GM10266 (cell line): ENCODE measurements at regions not wholly inside any gene's neighbourhood (a gene's known extent, or its start where the extent isn't known, plus 50 kb on each side); places are given as distances from the start of the nearest gene placed in this dataset.

ENCODE experiments used
- DNase-seq: peaks from one replicate; pipeline ENCODE4 v3.0.0; 2012; ENCODE audit errors: extremely low spot score
- CTCF ChIP-seq: IDR thresholded peaks from 2 replicates; pipeline ENCODE4 v1.5.1; 2012; ENCODE audit warnings: mild to moderate bottlenecking, low read depth; ENCODE audit not compliant: control insufficient read depth, insufficient read depth; ENCODE audit errors: missing control alignments

DNA sequence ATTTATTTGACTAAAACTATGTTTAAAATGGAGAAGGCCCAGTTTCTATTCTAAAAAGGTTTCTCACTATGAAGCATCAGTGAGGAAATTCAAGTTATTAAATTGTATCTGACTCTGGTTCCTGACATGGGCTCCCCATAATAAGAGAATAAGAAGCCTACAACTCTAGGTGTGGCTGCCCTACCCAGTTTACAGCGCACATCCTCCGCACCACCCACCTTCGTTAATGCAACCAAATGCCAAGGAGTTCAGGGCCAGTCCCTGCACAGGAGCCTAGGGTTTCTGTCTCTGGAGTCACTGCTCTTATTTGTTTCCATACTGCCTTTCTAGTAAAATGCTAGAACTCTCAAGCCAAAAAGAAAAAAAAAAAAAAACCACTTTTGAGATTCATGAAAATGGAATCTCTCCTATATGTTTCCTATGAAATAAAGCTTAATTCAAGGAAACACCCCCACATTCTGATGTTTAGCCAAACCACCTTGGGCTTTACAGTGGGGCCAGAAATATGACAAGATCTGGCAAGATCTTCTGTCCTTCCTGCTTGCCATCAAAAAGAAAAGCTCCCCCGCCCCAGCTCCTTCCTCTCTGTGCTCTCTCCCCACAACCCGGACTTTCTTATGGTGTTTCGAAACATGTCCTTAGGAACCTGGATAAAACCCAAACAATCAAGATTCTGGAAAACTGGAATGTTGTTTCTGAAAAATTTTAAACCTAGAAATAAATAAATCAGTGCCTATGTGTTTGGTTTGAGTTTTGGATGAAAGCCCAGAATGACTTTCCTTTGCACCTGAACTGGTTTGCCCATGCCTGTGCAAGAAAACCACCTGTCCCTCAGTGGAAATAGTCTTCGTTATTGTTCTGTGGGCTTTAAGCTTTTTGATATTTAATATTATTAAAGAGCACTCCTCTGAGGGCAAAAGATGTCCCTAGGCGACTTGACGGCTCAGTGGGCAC lies 136.7 kb downstream of the SP3 start:
- no peak for DNase-seq
- TF ChIP-seq CTCF, result no peak

DNA sequence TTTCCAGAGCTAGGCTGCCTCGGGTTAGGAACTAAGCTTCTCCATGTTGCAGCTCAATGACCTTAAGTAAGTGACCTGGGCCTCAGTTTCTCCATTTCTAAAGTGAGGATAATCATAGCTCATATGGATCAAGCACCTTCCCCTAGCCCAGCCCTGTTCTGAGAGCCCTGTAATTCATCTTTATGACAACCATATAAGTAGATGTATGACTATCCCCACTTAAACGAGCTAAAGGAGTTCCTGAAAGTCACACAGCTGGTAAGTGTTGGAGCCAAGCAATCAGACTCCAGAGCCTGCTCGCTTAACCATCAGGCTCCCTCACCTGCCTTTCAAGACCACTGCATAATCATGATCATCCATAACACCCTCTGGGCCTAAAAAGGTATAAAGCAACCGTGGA lies 135.4 kb downstream of the SP3 start:
- DNase-seq, result no peak
- no peak for TF ChIP-seq CTCF

GRCh38 chr2:173830170-173830569 lies 135.0 kb downstream of the SP3 start:
- no peak for DNase-seq
- no peak for TF ChIP-seq CTCF

DNA sequence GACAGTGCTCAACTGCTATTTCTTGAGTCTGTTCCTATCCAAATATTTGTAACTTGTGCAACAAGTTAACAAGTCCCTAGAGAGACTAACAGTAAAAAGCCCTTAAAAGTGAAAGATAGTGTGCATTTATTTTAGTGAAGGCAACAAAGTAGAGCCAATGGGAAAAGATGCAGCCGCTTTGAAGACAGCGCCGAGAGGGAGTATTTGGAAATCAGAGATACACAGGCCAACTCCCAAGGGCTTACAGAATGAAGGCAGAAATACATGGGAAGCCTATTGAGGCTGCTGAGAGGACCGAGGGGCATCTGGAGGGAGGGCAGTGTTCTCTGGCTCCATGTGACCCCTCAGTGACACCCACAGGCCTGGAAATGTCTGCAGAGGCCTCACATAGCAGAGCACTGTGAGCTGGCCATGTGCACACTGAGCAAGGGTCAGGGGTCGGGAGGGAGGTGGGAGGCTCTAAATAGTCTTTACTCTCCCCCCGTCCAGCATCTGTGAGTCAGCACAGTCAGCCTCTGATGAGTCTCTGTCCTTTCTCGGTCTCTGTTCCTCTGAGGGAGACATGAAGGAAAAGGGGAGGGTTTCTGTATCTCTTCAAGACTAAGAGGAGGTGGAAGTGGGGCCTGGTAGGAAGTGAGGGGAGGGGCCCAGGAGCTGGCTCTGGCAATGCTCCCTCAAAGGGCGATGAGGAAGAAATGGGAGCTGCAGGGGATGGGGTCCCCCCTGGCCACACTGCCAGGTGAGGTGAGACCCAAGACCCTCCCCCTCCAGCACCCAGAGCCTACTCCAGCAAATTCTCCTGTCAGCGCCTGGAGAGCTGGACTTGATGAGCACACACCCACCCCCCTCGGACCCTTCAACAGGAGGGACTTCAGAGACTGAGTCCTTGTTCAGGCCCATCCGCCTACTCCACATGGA lies 133.6 kb downstream of the SP3 start:
- TF ChIP-seq CTCF, result no peak
- no peak for DNase-seq

- DNase-seq, result no peak
- TF ChIP-seq CTCF, result no peak
Observed at GRCh38 chr2:173834141-173834540, 131.0 kb downstream of the SP3 start.

DNA sequence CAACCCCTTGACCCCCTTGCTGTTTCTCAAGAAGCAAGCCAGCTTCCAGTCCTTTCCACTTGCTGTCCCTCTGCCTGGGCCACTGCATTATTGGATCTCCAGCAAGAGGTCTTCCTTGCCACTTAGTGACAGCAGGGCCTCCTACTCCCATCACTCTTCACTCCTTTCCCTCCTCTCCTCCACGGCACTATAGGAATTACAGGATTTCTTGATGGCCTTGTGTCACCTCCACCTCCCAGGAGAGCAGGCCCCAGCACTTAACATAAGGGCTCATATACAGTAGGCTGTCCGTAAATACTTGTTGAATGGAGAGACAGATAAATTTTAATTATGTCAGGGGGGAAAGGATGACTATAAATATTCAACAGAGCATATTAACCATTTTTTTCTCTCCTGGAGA lies 129.4 kb downstream of the SP3 start:
- no peak for DNase-seq
- no peak for TF ChIP-seq CTCF

- no peak for TF ChIP-seq CTCF
- no peak for DNase-seq
Observed at GRCh38 chr2:173841110-173841509, 124.1 kb downstream of the SP3 start.
